GM13976 (cell line): ENCODE measurements at regions not wholly inside any gene's neighbourhood (a gene's known extent, or its start where the extent isn't known, plus 50 kb on each side); places are given as distances from the start of the nearest gene placed in this dataset.

Experiments
- DNase-seq: peaks from one replicate; pipeline ENCODE4 v3.0.0; 2012; ENCODE audit warnings: low spot score
- in situ Hi-C: fragments of 300-500 bp; cut with MboI; formaldehyde crosslinking; loops from one replicate; pipeline ENCODE4 v1.12.0; 2022; ENCODE audit warnings: low sequenced_read_pairs, mixed read lengths, inconsistent platforms; ENCODE audit not compliant: unreplicated experiment
- TF ChIP-seq, protein P1 (sequence below): IDR thresholded peaks from 2 replicates; pipeline ENCODE4 v1.5.1; 2012; ENCODE audit warnings: borderline replicate concordance, mild to moderate bottlenecking; ENCODE audit not compliant: insufficient read depth; ENCODE audit errors: extremely low read depth, missing control alignments, control extremely low read depth

GRCh38 chr2:104562537-104562936 is 291.4 kb upstream of the POU3F3 start:
- TF ChIP-seq, protein P1, sequence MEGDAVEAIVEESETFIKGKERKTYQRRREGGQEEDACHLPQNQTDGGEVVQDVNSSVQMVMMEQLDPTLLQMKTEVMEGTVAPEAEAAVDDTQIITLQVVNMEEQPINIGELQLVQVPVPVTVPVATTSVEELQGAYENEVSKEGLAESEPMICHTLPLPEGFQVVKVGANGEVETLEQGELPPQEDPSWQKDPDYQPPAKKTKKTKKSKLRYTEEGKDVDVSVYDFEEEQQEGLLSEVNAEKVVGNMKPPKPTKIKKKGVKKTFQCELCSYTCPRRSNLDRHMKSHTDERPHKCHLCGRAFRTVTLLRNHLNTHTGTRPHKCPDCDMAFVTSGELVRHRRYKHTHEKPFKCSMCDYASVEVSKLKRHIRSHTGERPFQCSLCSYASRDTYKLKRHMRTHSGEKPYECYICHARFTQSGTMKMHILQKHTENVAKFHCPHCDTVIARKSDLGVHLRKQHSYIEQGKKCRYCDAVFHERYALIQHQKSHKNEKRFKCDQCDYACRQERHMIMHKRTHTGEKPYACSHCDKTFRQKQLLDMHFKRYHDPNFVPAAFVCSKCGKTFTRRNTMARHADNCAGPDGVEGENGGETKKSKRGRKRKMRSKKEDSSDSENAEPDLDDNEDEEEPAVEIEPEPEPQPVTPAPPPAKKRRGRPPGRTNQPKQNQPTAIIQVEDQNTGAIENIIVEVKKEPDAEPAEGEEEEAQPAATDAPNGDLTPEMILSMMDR: no peak
- in situ Hi-C loops: no loop called here
- DNase-seq: no peak

- no peak for DNase-seq
- in situ Hi-C loops: no loop called here
- TF ChIP-seq, protein P1: no peak
These were observed 290.4 kb upstream of the POU3F3 start for GRCh38 chr2:104563398-104563996.

DNA sequence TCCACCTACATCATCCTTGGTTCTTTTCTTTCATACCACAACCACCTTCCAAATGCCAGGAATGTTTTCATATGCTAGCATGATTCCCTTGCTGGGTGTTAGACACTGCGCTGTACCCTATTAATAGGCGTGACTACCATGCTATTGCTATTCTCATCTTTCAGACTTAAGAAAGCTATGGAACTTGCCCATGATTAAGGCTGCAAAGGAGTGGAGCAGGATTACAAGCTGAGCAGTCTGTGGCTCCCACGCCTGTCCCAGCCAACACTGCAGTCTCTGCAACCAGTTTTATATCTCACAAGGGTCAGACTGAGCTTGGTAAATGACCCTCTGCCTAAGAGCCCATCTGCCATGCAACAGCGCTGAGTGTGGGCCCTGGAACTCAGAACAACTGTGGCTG is 285.7 kb upstream of the POU3F3 start:
- in situ Hi-C loops: no loop called here
- DNase-seq: no peak
- TF ChIP-seq, protein P1: no peak

- TF ChIP-seq, protein P1: no peak
- no peak for DNase-seq
- in situ Hi-C loops: no loop called here
These were observed 283.7 kb upstream of the POU3F3 start for GRCh38 chr2:104570259-104570658.

GRCh38 chr2:104572834-104573233 is 281.1 kb upstream of the POU3F3 start:
- in situ Hi-C loops: no loop called here

DNA sequence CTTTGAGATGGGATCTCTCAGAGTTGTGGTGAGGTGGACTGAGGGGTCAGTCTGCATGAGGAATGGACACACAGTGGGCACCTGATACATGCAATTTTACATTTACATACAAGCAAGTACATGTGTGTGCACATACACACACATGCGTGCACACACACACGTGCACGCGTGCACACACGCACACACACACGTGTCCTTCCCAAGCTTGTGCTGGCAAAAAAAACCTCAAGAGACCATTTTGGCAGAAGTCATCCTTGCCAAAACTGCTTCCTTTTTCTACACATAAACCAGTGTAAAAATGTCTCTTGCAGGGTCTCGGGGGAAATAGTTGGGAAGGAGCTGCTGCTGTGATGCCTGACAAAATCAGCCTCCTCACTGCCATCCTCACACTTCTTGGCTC is 279.5 kb upstream of the POU3F3 start:
- in situ Hi-C loops: no loop called here
- TF ChIP-seq, protein P1: no peak
- DNase-seq: no peak

More at GRCh38 chr2:104572834-104573233, 281.1 kb upstream of the POU3F3 start:
- no peak for DNase-seq
- TF ChIP-seq, protein P1: no peak
